HG03460 (cell line): ENCODE measurements at regions not wholly inside any gene's neighbourhood (a gene's known extent, or its start where the extent isn't known, plus 50 kb on each side); places are given as distances from the start of the nearest gene placed in this dataset.

ENCODE experiments used
- ATAC-seq: cut with Tn5 transposase; IDR thresholded peaks from one replicate; pipeline ENCODE4 v1.9.1; 2021; ENCODE audit not compliant: unreplicated experiment

GRCh38 chr7:25619963-25620799 lies 391.9 kb upstream of the NPVF start:
- no peak for ATAC-seq

DNA sequence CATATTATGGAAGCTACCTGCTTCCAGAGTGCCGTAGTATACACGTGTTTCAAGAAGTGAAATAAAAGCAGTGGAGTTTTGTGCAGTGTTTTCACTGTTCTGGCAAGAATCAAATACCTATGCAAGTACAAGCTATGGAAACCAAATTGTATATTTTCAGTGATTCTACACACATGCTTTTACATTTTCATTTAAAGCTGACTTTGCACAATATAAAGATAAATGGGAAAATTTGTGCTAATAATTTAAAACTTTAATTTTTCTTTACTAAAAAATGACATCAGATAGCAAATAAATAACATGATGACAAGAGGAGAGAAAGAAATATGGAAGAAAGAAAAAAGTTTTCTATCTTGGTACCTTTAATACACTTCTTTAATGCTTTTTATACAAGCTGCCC lies 393.7 kb upstream of the NPVF start:
- ATAC-seq: no peak

GRCh38 chr7:25622695-25623094 lies 394.4 kb upstream of the NPVF start:
- ATAC-seq: no peak

- ATAC-seq: no peak
These were observed 395.8 kb upstream of the NPVF start for GRCh38 chr7:25624051-25624450.

DNA sequence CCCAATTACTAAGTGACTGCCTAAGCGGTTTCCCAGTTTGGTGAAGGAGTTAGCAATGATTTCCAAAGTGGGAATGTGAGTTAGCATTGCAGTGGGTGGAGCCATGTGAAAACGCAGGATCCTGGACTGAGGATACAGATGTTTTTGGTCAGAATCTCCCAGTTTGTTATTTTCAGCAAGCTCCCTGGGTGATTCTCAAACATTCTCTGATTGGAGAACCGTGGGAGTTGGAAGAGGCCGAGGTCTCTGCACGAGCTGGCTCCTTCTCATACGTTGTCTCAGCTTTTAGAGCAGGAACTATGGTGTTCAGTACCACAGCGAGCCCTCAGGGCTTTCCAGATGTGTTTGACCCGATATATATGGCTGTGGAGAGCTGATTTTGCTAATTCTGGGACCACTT lies 396.5 kb upstream of the NPVF start:
- no peak for ATAC-seq

DNA sequence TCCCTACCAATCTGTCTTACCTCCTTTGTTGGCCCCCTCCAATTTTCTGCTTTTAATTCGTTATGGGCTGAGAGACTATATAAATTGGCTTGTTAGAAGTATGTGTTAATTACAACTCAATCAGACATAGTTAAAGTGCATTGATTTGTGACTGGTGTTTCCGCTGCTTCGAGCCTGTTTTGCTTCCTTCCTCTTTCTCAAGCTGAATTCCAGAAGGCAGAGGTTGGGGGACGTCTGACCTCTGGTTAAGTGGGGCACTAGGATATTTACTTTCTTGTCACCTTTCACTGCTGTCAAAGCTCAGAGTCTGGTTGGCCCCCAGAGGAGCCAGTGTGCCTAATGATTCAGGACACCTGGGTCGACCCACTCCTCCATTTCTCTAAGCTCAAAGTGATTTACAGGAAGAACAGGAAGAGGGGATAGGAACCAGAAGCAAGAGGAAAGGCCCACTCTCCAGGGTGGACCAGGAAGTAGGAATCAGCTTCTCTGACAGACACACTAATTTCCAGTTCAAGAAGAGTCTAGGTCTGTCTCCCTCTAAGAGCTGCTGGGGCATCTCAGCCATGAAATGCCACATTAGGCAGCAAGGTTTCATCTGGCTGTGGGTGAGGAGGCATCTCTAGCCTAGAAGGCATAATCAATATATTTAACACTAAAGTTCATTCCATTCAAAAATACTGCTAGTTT lies 397.2 kb upstream of the NPVF start:
- ATAC-seq: no peak

- no peak for ATAC-seq
These were observed 398.3 kb upstream of the NPVF start for GRCh38 chr7:25626451-25627131.

DNA sequence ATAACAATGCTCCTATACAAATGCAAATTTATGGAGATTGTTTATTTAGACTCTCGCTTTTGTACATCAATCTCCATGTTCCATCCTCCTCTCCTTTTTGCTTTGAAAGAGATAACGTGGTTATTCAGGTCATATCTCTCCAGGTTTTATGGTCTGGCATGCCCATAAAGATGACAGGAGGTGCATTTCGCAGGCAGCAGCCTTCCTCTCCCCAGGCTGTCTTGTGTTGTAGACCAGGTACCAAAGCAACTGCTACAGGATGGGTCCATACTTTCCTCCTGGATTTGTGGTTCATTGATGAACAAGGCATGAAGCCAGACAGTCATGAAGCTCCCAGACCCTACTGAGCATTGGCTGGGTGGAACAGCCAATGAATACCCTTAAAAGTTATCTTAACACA lies 400.2 kb upstream of the NPVF start:
- no peak for ATAC-seq

- no peak for ATAC-seq
These were observed 404.3 kb upstream of the NPVF start for GRCh38 chr7:25632616-25633015.

DNA sequence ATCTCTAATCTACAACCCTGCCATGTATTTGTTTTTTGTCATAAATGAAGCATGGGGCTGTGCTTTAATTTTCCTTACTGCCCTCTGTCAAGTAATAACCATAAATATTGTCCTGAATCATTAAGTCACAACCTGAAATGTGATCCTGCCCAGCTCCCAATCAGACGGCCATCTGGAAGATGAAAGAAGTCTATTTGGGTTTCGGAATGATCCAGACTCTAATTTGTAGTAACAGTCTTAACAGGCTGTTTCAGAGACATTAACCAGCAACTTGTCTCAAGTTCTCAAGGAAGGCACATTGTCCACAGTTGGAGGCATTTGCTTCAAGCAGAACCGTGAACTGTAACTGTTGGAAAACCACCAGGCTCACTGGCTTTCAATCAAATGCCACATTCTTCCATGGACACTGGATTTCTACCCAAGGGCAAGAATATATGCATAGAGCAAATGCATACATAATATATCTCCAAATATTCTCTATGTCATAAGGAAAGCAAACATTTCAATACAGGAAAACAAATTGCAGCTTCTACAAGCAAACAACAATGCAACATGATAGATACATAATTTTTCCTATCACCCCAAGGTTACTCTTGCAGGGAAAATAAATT lies 405.2 kb upstream of the NPVF start:
- ATAC-seq: no peak

- no peak for ATAC-seq
These were observed 407.9 kb upstream of the NPVF start for GRCh38 chr7:25636168-25636567.

DNA sequence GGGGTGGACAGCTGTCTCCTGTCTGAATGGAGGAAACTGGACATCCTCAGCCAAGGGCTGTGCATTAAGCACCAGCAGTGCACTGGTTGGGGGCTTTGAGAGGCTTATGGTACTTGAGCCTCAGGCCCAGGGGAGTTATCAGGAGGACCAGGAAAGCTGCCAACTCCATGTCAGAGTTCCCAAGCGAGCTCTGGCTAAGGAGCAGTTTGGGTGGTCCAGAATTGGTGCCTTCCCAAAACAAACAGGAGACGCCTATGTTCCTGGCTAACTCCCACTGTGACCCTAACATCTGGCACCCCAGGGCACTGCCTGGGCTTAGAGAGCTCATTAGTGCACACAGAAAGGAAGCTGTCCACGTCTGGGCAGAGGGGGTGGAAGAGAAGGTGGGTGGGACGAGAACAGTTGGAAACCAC lies 408.6 kb upstream of the NPVF start:
- ATAC-seq: no peak

- no peak for ATAC-seq
These were observed 409.8 kb upstream of the NPVF start for GRCh38 chr7:25638068-25638467.

DNA sequence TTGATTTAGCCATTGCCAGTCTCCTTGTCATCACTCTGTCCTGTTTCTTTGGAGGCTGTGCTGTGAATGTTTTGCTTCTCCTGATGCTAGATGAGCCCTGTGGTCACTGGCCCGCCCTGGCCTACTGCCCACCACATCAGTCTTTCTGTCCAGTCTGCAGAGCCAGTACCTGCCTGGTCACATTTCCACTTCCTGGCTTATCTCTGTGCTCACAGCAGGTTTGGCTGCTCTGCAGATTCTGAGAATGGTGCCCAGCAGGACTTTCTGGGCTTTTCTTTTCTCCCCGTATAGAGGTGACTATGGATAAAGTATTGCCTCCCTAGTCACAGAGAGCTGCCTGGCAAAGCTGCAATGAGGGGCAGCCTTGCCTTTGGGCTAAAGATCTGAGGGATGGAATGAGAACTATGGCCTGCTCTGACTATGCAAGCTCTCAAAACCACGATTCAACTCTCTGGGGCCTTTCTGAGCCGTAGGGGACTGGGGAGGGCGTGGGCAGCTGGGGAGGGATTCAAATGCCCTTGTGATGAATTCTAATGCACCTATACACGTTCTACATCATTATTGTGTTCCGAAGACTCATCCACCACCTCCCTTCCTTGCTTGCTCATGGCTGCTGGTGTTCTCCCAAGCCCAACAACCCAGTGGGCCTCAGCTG lies 410.4 kb upstream of the NPVF start:
- no peak for ATAC-seq

GRCh38 chr7:25642849-25643248 lies 414.6 kb upstream of the NPVF start:
- no peak for ATAC-seq

GRCh38 chr7:25643286-25643685 lies 415.0 kb upstream of the NPVF start:
- ATAC-seq: no peak

GRCh38 chr7:25643770-25644394 lies 415.6 kb upstream of the NPVF start:
- no peak for ATAC-seq

DNA sequence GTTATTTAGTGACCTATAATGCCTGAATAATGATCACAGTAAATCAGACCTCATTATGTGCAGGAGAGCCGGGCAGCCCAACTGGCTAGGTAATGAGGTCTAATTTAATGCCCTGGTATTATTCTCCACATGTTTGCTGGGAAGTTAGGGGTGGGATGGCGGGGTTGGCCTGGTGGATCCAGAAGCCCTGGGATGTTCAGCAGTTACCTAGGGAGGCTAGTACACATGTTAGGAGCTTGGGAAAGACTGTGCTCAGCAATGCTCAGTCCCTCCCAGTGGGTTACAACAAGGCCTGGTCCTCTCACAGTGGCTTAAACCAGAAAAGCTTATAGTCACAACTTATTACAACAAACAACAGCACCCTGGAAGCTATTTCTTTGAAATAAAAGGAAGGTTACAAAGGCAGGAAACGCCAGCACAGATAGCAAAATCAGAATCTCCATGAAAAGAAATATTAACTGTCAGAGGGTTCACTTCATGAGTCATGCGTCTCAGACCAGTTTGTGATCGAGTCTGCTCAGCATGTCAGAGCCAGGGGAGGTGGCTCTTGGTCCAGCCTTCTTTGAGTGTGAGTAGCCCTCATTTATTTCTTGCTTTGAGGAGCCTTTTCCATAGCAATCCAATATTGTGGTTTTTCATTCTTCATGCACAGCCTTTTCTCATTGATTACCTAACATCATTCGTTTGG lies 418.6 kb upstream of the NPVF start:
- ATAC-seq: no peak

- no peak for ATAC-seq
These were observed 419.6 kb upstream of the NPVF start for GRCh38 chr7:25647872-25648271.

GRCh38 chr7:25652366-25652765 lies 424.1 kb upstream of the NPVF start:
- no peak for ATAC-seq
